Loucy (cell line): ENCODE measurements at regions not wholly inside any gene's neighbourhood (a gene's known extent, or its start where the extent isn't known, plus 50 kb on each side); places are given as distances from the start of the nearest gene placed in this dataset.

Experiments
- H2AFZ ChIP-seq: fragments of 200-600 bp; sonication (generic); 2 replicates; pipeline ENCODE4 v1.6.0; 2016; ENCODE audit warnings: antibody characterized with exemption, mild to moderate bottlenecking, low read length, moderate library complexity
- H3F3A ChIP-seq: fragments of 200-600 bp; 2 replicates; pipeline ENCODE4 v1.6.0; 2016; ENCODE audit warnings: antibody characterized with exemption, low read depth, mild to moderate bottlenecking
- H3K27me3 ChIP-seq: fragments of 200-600 bp; sonication (generic); 2 replicates; pipeline ENCODE4 v1.6.1; 2014; ENCODE audit warnings: low read length, mild to moderate bottlenecking; ENCODE audit not compliant: insufficient read depth, poor library complexity, severe bottlenecking
- H3K36me3 ChIP-seq: fragments of 200-600 bp; sonication (generic); 2 replicates; pipeline ENCODE4 v1.6.1; 2016; ENCODE audit warnings: low read length; ENCODE audit not compliant: insufficient read depth
- H3K4me1 ChIP-seq: fragments of 200-600 bp; sonication (generic); 2 replicates; pipeline ENCODE4 v1.5.1; 2014; ENCODE audit warnings: low read length, mild to moderate bottlenecking; ENCODE audit not compliant: insufficient read depth, poor library complexity, severe bottlenecking
- H3K4me2 ChIP-seq: fragments of 200-600 bp; sonication (generic); 2 replicates; pipeline ENCODE4 v1.6.0; 2014; ENCODE audit warnings: antibody characterized with exemption, low read length, low read depth, mild to moderate bottlenecking; ENCODE audit not compliant: poor library complexity, severe bottlenecking
- H3K4me3 ChIP-seq: fragments of 200-600 bp; sonication (generic); 2 replicates; pipeline ENCODE4 v1.5.1; 2014; ENCODE audit warnings: low read length, mild to moderate bottlenecking, mixed read lengths; ENCODE audit not compliant: poor library complexity, severe bottlenecking
- H3K79me2 ChIP-seq: fragments of 200-600 bp; sonication (generic); 2 replicates; pipeline ENCODE4 v1.6.1; 2014; ENCODE audit warnings: low read length; ENCODE audit not compliant: insufficient read depth
- H3K9ac ChIP-seq: fragments of 200-600 bp; sonication (generic); 2 replicates; pipeline ENCODE4 v1.6.0; 2014; ENCODE audit warnings: mild to moderate bottlenecking, low read depth, low read length, moderate library complexity; ENCODE audit not compliant: poor library complexity, severe bottlenecking
- H3K9me2 ChIP-seq: fragments of 200-600 bp; sonication (generic); replicated peaks from 2 replicates; pipeline ENCODE4 v1.6.1; 2016; ENCODE audit warnings: low read depth, low read length, mixed read lengths
- H3K9me3 ChIP-seq: fragments of 200-600 bp; sonication (generic); 2 replicates; pipeline ENCODE4 v1.6.1; 2014; ENCODE audit warnings: mild to moderate bottlenecking, antibody characterized with exemption, low read length, low read depth; ENCODE audit not compliant: insufficient read depth
- H4K20me1 ChIP-seq: fragments of 200-600 bp; sonication (generic); 2 replicates; pipeline ENCODE4 v1.6.0; 2014; ENCODE audit warnings: antibody characterized with exemption, low read length, mild to moderate bottlenecking; ENCODE audit not compliant: insufficient read depth, poor library complexity, severe bottlenecking
- EZH2phosphoT487 ChIP-seq: fragments of 200-600 bp; IDR thresholded peaks from 2 replicates; pipeline ENCODE4 v1.6.1; 2018; ENCODE audit warnings: antibody characterized with exemption, mild to moderate bottlenecking, moderate library complexity, borderline replicate concordance
- TF ChIP-seq, protein P1 (sequence below): fragments of 200-600 bp; sonication (generic); conservative IDR thresholded peaks from 2 replicates; pipeline ENCODE4 v1.5.1; 2014; ENCODE audit warnings: mild to moderate bottlenecking, antibody characterized with exemption, low read length

DNA sequence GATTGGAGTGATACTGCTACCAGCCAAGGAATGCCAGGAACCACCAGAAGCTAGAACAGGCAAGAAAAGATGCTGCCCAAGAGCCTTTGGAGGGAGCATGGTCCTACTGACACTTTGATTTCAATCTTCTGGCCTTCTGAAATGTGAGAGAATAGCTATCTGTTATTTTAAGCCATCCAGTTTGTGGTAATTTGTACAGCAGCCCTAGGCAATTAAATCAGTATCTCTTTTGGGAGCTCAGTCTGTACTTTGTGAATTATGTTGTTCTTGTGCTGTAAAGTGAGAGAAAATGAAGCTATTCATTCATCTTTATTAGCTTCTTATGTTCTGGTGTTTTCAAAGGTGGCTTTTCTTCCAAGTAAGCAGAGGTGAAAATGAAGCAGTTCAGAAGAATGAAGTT, 381.3 kb downstream of the PDCD6IP start:
- Histone ChIP-seq H3K9me2 (no peaks in the 10 kb centered on the region), H2AFZ (no peak overlapping the region), H3F3A (no peaks in the 10 kb centered on the region), H3K36me3 (no peaks in the 10 kb centered on the region), H3K79me2 (no peaks in the 10 kb centered on the region), H3K4me3 (no peak overlapping the region), H4K20me1 (no peaks in the 10 kb centered on the region), H3K27me3 (no peaks in the 10 kb centered on the region), H3K4me1 (peaks cover 22% of the 10 kb centered on the region), H3K9me3 (no peaks in the 10 kb centered on the region), H3K9ac (no peak overlapping the region), H3K4me2 (no peak overlapping the region)
- TF ChIP-seq EZH2phosphoT487, result no peak
- TF ChIP-seq, protein P1, sequence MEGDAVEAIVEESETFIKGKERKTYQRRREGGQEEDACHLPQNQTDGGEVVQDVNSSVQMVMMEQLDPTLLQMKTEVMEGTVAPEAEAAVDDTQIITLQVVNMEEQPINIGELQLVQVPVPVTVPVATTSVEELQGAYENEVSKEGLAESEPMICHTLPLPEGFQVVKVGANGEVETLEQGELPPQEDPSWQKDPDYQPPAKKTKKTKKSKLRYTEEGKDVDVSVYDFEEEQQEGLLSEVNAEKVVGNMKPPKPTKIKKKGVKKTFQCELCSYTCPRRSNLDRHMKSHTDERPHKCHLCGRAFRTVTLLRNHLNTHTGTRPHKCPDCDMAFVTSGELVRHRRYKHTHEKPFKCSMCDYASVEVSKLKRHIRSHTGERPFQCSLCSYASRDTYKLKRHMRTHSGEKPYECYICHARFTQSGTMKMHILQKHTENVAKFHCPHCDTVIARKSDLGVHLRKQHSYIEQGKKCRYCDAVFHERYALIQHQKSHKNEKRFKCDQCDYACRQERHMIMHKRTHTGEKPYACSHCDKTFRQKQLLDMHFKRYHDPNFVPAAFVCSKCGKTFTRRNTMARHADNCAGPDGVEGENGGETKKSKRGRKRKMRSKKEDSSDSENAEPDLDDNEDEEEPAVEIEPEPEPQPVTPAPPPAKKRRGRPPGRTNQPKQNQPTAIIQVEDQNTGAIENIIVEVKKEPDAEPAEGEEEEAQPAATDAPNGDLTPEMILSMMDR, result no peak

DNA sequence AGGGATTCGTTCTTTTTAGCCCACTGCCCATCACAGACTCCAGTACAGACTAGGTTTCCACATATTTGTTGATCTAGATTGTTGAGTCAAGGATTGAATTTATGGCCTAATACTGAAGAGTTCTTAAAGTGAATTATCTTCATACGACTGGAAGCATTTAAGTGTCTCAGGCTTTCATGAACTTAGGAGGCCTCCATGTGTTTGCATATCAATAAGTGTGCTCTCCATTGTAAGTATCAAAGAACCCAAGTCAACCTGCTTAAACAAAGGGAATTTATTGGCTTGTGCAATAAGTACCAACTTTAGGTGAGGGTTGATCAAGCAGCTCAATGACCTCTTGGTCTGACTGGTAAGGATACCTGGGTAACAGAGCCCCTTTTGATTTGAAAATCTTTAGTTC, 382.1 kb downstream of the PDCD6IP start:
- H4K20me1 ChIP-seq, result no peaks in the 10 kb centered on the region
- H3K9me3 ChIP-seq, result no peaks in the 10 kb centered on the region
- H2AFZ ChIP-seq, result no peak overlapping the region
- peaks cover 22% of the 10 kb centered on the region for H3K4me1 ChIP-seq
- H3K4me3 ChIP-seq, result no peak overlapping the region
- H3K79me2 ChIP-seq, result no peaks in the 10 kb centered on the region
- no peaks in the 10 kb centered on the region for H3K36me3 ChIP-seq
- no peaks in the 10 kb centered on the region for H3K27me3 ChIP-seq
- no peak overlapping the region for H3K4me2 ChIP-seq
- TF ChIP-seq, protein P1, result no peak
- TF ChIP-seq EZH2phosphoT487, result no peak
- H3F3A ChIP-seq, result no peaks in the 10 kb centered on the region
- no peak overlapping the region for H3K9ac ChIP-seq
- H3K9me2 ChIP-seq, result no peaks in the 10 kb centered on the region

DNA sequence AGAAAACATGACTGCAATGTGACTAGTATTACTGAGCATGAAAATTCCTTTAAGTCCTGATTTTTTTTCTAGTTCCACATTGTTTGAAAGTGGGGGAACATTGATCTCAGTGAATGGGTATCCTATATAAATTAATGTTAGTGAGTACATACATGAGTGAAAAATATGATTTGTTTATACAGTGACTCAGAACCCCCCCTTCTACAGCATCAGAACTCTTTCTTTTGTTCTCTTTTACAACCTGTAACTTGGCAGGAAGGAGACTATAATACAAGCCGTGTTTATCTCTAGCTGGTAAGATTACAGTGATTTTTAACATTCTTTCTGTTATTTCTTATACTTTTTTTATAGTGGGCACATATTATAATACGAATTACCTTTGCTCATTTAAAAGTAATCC, 384.7 kb downstream of the PDCD6IP start:
- no peak overlapping the region for H3K4me2 ChIP-seq
- H3K4me3 ChIP-seq, result no peak overlapping the region
- H4K20me1 ChIP-seq, result no peaks in the 10 kb centered on the region
- no peaks in the 10 kb centered on the region for H3K79me2 ChIP-seq
- TF ChIP-seq, protein P1, result no peak
- TF ChIP-seq EZH2phosphoT487, result no peak
- H3K4me1 ChIP-seq, result peaks cover 22% of the 10 kb centered on the region
- H3K9me3 ChIP-seq, result no peaks in the 10 kb centered on the region
- no peak overlapping the region for H3K9ac ChIP-seq
- no peaks in the 10 kb centered on the region for H3K27me3 ChIP-seq
- H3K36me3 ChIP-seq, result no peaks in the 10 kb centered on the region
- H3F3A ChIP-seq, result no peaks in the 10 kb centered on the region
- no peak overlapping the region for H2AFZ ChIP-seq
- H3K9me2 ChIP-seq, result no peaks in the 10 kb centered on the region
